ENCODE measurements at regions not wholly inside any gene's neighbourhood (a gene's known extent, or its start where the extent isn't known, plus 50 kb on each side); places are given as distances from the start of the nearest gene placed in this dataset.

- Histone ChIP-seq H3K36me3 (ENCODE audit: insufficient read depth, low read length, poor library complexity, severe bottlenecking) (no peaks in the 10 kb centered on the region), H3K27me3 (replicated peaks; ENCODE audit: insufficient read depth, low read depth, low read length, poor library complexity) (no peaks in the 10 kb centered on the region), H3K9me3 (ENCODE audit: low read depth, low read length, poor library complexity, severe bottlenecking) (no peaks in the 10 kb centered on the region), H3K27ac (ENCODE audit: low read depth, low read length, poor library complexity, severe bottlenecking) (no peak overlapping the region), H3K4me3 (ENCODE audit: low read depth, low read length, poor library complexity, severe bottlenecking) (no peak overlapping the region), H3K4me1 (ENCODE audit: insufficient read depth, low read length, poor library complexity, severe bottlenecking) (no peaks in the 10 kb centered on the region)
- CTCF ChIA-PET, result no interaction called here
- POLR2A ChIA-PET (ENCODE audit: low non-redundant PET), result no interaction called here
- BruUV-seq (replicated peaks), result no TSS peak
- TF ChIP-seq EZH2 (IDR thresholded peaks at IDR 0.05; ENCODE audit: borderline replicate concordance, low read depth, low read length, poor library complexity, severe bottlenecking) (no peak), CTCF (conservative IDR thresholded peaks at IDR 0.05; ENCODE audit: low read depth, low read length) (no peak)
- intact Hi-C loops (cut with micrococcal nuclease; ENCODE audit: unreplicated experiment), result no loop called here
- DNase-seq (ENCODE audit: low spot score), result no peak
These were observed 94.5 kb downstream of the GYPC start for GRCh38 chr2:126750506-126750905.

GRCh38 chr2:126751477-126751876 lies 95.5 kb downstream of the GYPC start:
- Histone ChIP-seq H3K36me3 (ENCODE audit: insufficient read depth, low read length, poor library complexity, severe bottlenecking) (no peaks in the 10 kb centered on the region), H3K9me3 (ENCODE audit: low read depth, low read length, poor library complexity, severe bottlenecking) (no peaks in the 10 kb centered on the region), H3K27ac (ENCODE audit: low read depth, low read length, poor library complexity, severe bottlenecking) (no peak overlapping the region), H3K4me1 (ENCODE audit: insufficient read depth, low read length, poor library complexity, severe bottlenecking) (no peaks in the 10 kb centered on the region), H3K27me3 (replicated peaks; ENCODE audit: insufficient read depth, low read depth, low read length, poor library complexity) (no peaks in the 10 kb centered on the region), H3K4me3 (ENCODE audit: low read depth, low read length, poor library complexity, severe bottlenecking) (no peak overlapping the region)
- intact Hi-C loops (cut with micrococcal nuclease; ENCODE audit: unreplicated experiment), result no loop called here
- POLR2A ChIA-PET (ENCODE audit: low non-redundant PET), result no interaction called here
- no TSS peak for BruUV-seq (replicated peaks)
- no peak for TF ChIP-seq EZH2 (IDR thresholded peaks at IDR 0.05; ENCODE audit: borderline replicate concordance, low read depth, low read length, poor library complexity, severe bottlenecking)
- no peak for TF ChIP-seq CTCF (conservative IDR thresholded peaks at IDR 0.05; ENCODE audit: low read depth, low read length)
- CTCF ChIA-PET, result no interaction called here
- DNase-seq (ENCODE audit: low spot score), result no peak

GRCh38 chr2:126752876-126753275 lies 96.9 kb downstream of the GYPC start:
- ChIA-PET CTCF (no interaction called here), POLR2A (ENCODE audit: low non-redundant PET) (no interaction called here)
- Histone ChIP-seq H3K27ac (ENCODE audit: low read depth, low read length, poor library complexity, severe bottlenecking) (no peak overlapping the region), H3K4me1 (ENCODE audit: insufficient read depth, low read length, poor library complexity, severe bottlenecking) (no peaks in the 10 kb centered on the region), H3K4me3 (ENCODE audit: low read depth, low read length, poor library complexity, severe bottlenecking) (no peak overlapping the region), H3K9me3 (ENCODE audit: low read depth, low read length, poor library complexity, severe bottlenecking) (no peaks in the 10 kb centered on the region), H3K27me3 (replicated peaks; ENCODE audit: insufficient read depth, low read depth, low read length, poor library complexity) (no peaks in the 10 kb centered on the region), H3K36me3 (ENCODE audit: insufficient read depth, low read length, poor library complexity, severe bottlenecking) (no peaks in the 10 kb centered on the region)
- BruUV-seq (replicated peaks), result no TSS peak
- TF ChIP-seq EZH2 (IDR thresholded peaks at IDR 0.05; ENCODE audit: borderline replicate concordance, low read depth, low read length, poor library complexity, severe bottlenecking) (no peak), CTCF (conservative IDR thresholded peaks at IDR 0.05; ENCODE audit: low read depth, low read length) (no peak)
- DNase-seq (ENCODE audit: low spot score), result no peak
- intact Hi-C loops (cut with micrococcal nuclease; ENCODE audit: unreplicated experiment), result no loop called here

Data from A673 (cell line).